ENCODE measurements at regions not wholly inside any gene's neighbourhood (a gene's known extent, or its start where the extent isn't known, plus 50 kb on each side); places are given as distances from the start of the nearest gene placed in this dataset.

DNA sequence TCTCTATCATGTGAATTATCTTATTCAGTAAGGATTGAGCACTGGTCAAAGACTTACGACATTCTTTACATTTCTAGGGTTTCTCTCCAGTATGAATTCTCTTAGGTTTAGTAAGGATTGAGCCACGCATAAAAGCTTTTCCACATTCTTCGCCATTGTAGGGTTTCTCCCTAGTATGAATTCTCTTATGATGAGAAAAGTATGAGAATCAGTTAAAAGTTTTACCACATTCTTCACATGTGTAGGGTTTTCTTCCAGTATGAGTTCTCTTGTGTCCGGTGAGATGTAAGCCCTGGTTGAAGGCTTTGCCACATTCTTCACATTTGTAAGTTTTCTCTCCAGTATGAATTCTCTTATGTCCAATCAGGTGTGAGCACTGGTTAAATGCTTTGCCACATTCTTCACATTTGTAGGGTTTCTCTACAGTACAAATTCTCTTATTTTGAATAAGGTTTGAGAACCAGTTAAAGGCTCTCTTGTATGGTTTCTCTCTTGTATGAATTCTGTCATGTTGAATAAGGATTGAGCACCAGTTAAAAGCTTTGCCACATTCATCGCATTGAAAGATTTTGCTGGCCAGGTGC lies 445.9 kb downstream of the ZNF479 start:
- TF ChIP-seq, protein P1, sequence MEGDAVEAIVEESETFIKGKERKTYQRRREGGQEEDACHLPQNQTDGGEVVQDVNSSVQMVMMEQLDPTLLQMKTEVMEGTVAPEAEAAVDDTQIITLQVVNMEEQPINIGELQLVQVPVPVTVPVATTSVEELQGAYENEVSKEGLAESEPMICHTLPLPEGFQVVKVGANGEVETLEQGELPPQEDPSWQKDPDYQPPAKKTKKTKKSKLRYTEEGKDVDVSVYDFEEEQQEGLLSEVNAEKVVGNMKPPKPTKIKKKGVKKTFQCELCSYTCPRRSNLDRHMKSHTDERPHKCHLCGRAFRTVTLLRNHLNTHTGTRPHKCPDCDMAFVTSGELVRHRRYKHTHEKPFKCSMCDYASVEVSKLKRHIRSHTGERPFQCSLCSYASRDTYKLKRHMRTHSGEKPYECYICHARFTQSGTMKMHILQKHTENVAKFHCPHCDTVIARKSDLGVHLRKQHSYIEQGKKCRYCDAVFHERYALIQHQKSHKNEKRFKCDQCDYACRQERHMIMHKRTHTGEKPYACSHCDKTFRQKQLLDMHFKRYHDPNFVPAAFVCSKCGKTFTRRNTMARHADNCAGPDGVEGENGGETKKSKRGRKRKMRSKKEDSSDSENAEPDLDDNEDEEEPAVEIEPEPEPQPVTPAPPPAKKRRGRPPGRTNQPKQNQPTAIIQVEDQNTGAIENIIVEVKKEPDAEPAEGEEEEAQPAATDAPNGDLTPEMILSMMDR (IDR thresholded peaks at IDR 0.05; ENCODE audit: low read length), result no peak
- no peak for TF ChIP-seq EZH2 (IDR thresholded peaks at IDR 0.05; ENCODE audit: borderline replicate concordance, low read length)

All from OCI-LY1 (cell line).